Kasumi-1 (cell line): ENCODE measurements at regions not wholly inside any gene's neighbourhood (a gene's known extent, or its start where the extent isn't known, plus 50 kb on each side); places are given as distances from the start of the nearest gene placed in this dataset.

Experiments used
- DNase-seq, 2 experiments: peaks; one replicate each; lab custom pipeline; 2025; lab: John Stamatoyannopoulos, UW

DNA sequence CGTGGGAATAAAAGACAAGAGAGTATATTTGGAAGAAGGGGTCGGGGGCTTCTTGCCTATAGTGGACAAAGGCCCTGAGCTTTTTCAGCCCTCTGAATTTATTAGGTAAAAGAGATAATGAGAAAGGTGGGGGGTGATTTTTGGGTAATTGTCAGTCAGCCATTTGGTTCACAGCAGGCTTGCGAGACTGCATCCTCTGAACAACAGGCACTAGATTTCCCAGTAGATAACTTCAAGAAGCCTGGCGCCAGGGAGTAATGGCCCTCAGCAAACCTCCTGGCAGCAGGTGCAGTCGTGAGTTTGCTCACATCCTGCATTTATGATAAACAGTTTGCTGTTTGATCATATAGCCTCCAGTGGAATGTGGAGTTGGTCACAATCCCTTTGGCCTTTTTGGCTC, 609.0 kb downstream of the DHX35 start:
- no peak for DNase-seq

- no peak for DNase-seq
These were observed 606.0 kb downstream of the DHX35 start for GRCh38 chr20:39568109-39568508.

DNA sequence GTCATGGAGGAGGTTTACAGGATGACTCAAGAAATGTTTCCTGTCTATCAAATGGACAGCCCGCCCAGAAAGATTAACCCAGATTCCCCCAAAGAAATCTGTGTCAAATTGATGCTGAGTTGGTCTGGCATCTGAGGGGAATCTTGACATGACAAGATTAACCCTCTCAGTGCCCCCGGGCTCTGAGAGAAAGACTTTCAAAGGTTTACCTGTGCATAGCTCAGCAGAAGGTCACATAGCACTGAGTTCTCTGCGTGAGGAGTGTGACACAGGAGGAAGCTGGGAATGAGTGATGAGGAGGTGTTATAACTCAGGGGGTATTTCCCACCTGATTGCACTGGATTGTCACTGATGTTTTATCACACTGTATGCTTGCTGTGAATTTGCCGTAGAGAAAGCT, 601.2 kb downstream of the DHX35 start:
- no peak for DNase-seq

DNA sequence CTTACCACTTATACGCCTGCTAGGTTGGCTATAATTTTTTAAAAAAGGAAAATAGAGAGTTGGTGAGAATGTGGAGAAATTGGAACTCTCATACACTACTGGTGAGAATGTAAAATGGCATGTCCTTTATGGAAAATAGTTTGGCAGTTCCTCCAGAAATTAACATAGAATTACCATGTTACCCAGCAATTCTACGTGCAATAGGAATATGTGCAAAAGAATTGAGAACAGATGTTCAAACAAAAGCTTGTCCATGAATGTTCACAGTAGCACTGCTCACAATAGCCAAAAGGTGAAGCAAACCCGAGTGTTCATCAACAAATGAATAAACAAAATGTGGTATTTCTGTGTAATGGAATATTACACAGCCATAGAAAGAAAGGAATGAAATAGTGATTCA, 592.2 kb downstream of the DHX35 start:
- DNase-seq: no peak

- DNase-seq: no peak
These were observed 591.0 kb downstream of the DHX35 start for GRCh38 chr20:39553120-39553519.

GRCh38 chr20:39549733-39550132, 587.6 kb downstream of the DHX35 start:
- no peak for DNase-seq

DNA sequence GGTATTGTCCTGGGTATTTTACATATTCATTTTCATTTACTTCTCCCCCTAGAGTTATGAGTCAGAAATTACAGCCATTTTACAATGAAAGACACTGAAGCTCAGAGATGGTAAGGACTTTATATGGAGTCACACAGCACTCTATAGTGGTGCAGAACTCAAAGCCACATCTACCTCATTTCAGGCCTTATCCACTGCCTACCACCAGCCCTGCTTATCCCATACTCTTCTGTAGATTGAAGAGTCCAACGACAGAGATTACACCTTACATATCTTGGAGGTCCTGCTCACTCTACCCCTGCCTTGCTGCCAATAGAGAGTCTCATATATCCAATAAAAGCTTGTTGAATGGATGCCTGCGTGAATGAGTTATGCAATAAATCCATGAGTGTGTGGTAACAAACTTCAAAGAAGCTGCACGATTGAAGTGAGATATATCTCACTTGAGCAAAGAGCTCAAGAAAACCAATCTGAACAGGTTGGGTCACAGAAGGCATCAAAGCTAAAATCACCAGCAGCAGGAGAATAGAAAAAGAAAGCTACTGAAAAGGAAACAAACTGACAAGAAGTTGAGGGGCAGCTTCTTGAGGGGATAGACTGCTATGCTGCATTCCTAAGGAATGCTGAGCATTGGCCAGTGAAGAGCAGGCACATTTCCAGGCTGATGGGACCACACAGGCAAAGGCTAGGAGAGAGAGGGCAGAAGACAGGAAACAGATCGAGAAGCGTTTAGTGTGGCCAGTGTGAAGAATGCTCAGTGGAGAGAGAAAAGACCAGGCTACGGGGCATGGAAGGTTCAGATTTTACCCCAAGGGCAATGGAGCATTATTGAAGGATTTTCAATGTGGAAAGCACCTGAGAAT, 585.6 kb downstream of the DHX35 start:
- no peak for DNase-seq

GRCh38 chr20:39541136-39541803, 579.1 kb downstream of the DHX35 start:
- no peak for DNase-seq

DNA sequence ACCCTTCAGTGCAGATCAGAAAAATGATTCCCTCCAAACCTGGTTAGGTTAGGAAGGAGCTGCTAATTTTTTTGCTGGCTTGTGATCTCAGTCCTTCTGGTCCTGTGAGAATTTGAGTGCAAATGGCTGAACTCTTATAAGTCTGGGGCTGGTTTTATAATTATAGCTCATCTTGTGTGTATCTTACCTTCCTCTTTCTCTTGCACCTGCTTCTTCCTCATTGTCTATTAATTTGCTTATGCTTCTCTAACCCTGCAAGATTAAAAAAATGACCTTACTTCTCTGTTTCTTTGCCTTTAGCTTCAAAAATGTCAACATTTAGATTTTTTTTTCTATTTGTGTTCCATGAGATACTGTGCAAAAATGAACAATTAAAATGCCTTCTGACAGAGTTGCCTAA, 576.2 kb downstream of the DHX35 start:
- DNase-seq: no peak

GRCh38 chr20:39535301-39535700, 573.2 kb downstream of the DHX35 start:
- DNase-seq: no peak

- DNase-seq: no peak
These were observed 572.7 kb downstream of the DHX35 start for GRCh38 chr20:39534846-39535245.

DNA sequence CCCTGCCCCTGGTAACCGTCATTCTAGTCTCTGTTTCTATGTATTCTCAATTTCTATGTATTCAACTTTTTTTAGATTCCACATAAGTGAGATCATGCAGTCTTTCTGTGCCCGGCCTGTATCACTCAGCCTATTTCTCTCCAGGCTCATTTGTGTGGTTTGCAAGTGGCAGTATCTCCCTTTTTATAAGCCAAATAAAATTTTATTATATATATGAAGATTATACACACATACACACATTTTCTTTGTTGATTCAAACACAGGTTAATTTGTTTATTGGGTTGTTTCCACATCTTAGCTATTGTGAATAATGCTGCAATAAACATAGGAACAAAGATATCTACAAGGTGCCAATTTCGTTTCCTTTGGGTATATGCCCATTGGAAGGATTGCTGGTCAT, 571.7 kb downstream of the DHX35 start:
- DNase-seq: no peak

GRCh38 chr20:39532205-39532604, 570.1 kb downstream of the DHX35 start:
- DNase-seq: no peak

DNA sequence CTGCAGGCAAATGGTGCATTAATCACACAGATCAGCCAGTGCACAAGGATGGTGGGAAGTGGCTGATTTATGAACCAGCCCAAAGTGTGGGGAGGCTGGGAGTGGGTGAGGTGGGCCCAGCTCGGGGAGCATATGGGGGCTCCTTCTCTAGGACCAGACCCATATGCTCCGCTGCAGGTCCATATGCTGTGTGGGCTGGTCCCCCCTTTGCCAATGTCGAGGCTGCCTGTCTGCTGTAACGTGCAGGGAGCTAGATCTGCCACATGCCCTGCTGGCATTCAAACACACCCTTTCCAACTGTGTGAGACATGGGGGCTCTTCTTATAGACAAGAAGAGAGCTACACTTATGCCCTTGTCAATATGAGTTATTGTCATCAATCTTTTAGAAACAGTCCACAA, 566.3 kb downstream of the DHX35 start:
- no peak for DNase-seq

DNA sequence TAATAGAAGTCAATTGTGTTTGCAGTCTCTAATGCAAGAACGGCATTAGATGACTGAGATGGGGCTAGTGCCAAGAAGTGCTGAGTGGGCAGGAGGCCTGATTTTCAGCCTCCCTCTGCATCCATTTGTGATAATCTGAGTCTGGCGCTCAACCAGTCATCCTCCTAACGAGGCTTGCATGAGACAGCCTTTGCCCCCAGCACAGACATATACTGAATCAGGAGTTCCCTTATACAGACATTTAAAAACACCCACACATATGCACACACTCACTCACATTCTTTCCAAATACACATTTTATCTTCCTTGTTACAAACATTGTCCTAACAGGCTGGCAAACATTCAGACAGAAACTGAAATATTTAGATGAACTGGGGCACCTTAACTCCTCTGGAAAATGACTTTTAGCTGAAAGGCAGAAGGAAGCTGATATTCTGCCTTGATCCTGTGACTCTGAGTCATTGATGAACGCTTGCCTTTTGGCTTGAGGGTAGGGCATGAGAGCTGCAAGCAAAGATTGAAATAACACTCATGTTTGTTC, 562.3 kb downstream of the DHX35 start:
- no peak for DNase-seq

DNA sequence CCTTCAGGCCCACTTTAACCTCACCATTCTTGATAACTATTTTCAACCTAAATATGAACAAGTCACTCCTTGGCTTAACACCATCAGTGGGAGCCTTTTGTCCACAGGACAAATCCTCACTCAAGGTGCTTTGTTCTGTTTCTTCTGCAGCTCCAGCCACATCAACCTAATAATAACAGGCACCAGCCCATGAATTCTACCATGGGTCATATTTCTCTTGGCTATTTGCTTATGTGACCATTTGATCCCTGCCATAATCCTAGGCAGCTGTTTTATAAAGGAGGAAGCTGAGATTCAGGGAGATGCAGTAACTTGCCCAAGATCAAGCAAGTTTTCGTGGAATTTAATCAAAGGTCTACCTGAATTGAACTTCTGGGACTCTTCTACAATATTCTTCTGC, 561.3 kb downstream of the DHX35 start:
- no peak for DNase-seq

DNA sequence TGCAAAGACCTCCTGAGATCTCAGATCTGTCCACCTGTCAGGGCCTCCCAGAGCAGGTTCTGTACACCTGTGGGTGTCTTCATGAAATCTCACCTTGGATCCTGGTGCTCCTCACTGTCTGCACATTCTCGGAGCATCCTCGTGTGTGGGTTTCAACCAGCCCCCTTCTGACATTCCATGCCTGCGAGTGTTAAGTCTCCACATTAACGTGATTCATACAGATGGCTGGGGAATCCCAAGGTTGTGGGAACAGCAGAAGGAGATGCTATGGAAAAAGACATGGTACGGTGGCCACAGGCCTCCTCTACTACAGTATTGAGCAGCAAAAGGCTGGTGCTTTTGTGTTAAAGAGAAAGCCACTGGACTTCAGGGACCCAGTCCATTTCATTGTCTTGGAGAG, 556.5 kb downstream of the DHX35 start:
- DNase-seq: no peak

GRCh38 chr20:39516964-39517363, 554.8 kb downstream of the DHX35 start:
- no peak for DNase-seq

DNA sequence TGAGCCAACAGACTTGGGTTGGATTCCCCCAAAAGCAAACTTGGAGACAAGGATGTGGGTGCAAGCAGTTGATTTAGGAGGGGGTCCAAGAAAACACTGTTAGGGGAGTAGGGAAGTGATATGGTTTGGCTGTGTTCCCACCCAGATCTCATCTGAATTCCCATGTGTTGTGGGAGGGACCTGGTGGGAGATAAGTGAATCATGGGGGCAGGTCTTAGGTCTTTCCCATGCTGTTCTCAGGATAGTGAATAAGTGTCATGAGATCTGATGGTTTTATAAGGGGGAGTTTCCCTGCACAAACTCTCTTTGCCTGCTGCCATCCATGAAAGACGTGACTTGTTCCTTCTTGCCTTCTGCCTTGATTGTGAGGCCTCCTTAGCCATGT, 542.6 kb downstream of the DHX35 start:
- no peak for DNase-seq

DNA sequence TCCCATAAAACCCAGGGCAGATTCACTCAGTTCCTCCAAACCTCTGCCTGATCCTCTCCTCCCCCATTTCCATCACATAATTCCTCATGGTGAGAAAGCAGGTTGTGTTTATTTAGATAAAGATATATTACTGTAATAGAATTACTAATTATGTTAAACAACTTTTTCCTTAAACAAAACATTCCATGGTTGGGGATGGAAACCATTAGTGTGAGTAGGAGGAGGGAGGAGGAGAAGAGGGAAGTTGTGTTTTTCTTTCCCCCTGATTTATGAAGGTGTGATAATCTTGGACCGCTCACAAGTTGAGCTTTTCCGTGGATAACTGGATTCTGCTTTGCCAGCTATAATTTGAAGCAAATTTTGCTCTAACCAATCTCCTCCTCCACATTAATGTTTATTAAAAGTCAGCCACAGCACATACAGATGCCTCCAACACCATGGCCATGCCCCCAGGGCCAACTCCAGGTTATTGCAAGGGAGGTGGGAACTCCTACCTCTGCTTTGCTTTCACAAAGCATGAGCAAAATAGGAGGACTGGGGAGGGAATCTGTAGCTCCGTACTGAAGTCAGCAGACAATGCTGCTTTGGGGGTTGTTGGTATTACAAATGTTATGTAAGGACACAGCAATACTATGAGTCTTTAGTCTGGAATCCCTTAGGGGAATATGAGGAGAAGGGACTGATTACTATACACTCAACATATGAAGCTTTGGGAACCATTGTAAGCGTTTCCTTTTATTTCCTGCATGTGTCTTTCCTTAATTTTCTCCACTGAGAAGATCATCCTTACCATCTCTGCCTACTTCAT, 542.0 kb downstream of the DHX35 start:
- no peak for DNase-seq

- DNase-seq: no peak
These were observed 530.2 kb downstream of the DHX35 start for GRCh38 chr20:39492223-39492797.

DNA sequence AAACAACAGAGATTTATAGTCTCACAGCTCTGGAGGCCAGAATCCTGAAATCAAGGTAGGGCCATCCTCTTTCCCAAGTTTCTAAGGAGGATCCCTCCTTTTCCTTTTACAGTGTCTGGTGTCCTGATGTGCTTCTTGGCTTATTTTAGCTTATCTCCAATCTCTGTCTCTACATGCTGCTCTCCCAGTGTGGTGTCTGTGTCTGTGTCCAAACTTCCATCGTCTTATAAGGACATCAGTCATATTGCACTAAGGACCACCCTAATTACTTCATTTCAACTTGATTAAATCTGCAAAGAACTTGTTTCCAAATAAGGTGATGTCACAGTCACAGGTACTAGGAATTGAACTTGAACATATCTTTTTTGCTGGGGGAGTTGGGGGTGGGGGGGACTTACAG, 529.6 kb downstream of the DHX35 start:
- no peak for DNase-seq
